Breast epithelium (tissue), 3 donors: ENCODE measurements at regions not wholly inside any gene's neighbourhood (a gene's known extent, or its start where the extent isn't known, plus 50 kb on each side); places are given as distances from the start of the nearest gene placed in this dataset.

ENCODE experiments used
- POLR2A ChIP-seq: fragments of 450-650 bp; IDR thresholded peaks from one replicate; pipeline ENCODE4 v1.6.1; 2016; ENCODE audit warnings: antibody characterized with exemption, mild to moderate bottlenecking, moderate library complexity
- TF ChIP-seq, protein P1 (sequence below), 3 donors: fragments of 450-650 bp; IDR thresholded peaks; one replicate each; pipeline ENCODE4 v1.5.1; 2016 to 2017; ENCODE audit warnings: antibody characterized with exemption in 3 of 3, mild to moderate bottlenecking in 3 of 3, moderate library complexity in 3 of 3

DNA sequence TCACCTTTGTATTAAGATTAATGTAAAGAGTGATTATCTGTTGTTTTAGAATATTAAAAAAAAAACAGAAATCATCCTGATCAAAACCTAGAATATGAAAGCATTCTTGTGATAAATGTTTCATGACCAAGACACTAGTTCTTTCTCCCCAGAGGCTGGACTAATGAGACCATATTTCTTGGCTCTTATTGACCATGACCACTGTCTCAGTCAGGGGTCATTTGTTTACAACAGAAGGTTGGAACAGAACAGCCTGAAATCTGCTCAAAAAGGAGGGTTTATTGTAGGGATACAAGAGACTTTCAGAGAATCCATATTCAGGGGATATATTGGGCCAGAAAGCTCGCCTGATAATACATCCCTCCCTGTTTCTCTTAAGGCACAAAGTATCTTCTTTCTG, 87.7 kb downstream of the TMEM30B start:
- TF ChIP-seq POLR2A, result no peak
- TF ChIP-seq, protein P1, sequence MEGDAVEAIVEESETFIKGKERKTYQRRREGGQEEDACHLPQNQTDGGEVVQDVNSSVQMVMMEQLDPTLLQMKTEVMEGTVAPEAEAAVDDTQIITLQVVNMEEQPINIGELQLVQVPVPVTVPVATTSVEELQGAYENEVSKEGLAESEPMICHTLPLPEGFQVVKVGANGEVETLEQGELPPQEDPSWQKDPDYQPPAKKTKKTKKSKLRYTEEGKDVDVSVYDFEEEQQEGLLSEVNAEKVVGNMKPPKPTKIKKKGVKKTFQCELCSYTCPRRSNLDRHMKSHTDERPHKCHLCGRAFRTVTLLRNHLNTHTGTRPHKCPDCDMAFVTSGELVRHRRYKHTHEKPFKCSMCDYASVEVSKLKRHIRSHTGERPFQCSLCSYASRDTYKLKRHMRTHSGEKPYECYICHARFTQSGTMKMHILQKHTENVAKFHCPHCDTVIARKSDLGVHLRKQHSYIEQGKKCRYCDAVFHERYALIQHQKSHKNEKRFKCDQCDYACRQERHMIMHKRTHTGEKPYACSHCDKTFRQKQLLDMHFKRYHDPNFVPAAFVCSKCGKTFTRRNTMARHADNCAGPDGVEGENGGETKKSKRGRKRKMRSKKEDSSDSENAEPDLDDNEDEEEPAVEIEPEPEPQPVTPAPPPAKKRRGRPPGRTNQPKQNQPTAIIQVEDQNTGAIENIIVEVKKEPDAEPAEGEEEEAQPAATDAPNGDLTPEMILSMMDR (IDR thresholded peaks at IDR 0.05), result no peak
